ENCODE measurements at regions not wholly inside any gene's neighbourhood (a gene's known extent, or its start where the extent isn't known, plus 50 kb on each side); places are given as distances from the start of the nearest gene placed in this dataset.
"Not testable (repeated sequence)": the region's sequence is repeated elsewhere in the genome, so short reads cannot be mapped to it uniquely, and the experiment has no call there.

DNA sequence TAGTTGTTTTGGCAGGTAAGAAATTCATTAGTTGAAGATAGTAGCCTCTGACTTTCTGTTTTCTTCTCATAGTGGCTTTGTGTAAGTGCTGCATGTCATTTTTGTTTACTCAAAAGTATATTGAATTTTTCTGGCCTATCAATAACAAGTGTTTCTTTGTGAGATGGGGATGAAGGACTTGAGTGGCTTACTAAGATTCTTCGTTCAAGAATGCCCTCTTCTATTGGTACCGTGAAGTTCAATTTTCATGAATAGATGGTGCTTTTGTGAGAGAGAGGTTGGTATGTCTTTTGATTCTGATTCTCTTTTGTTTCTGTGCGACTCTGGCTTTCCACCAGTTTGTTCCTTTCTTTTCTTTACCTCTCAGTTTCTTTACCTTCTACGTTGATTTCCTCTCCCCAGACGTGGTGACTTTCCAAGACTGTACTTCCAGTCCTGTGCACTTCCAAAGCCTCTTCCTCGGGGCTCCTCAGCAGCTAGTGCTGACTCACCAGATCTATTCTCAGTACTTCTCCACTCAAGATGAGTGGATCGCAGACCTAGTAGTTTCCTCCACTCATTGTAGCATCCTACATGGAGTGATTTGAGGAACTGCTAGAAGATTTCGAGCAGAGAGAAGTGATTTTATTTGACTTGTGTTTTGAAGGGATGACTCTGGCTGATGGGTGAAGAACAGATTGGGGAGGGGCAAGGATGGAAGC, 82.0 kb upstream of the EPHB3 start:
- DNase-seq, result no peak

DNA sequence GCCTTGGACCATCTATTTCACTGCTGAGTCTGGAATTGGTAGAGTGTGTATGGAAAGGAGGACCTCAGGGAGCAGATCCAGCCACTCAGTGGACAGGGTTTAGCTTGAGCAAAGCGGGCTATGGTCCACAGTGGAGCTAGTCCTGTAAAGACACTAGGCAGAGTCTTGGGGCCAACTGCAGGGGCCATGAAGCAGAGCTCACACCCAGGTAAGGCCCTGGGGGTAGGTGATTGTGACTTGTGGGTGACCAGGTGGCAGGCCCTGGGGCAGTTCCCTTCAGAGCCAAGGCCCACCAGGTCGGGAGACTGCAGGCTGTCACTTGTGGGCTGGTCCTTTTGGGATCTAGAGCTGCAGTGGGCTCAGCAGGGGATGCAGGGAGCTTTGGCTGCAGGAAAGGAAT, 80.8 kb upstream of the EPHB3 start:
- DNase-seq, result no peak

DNA sequence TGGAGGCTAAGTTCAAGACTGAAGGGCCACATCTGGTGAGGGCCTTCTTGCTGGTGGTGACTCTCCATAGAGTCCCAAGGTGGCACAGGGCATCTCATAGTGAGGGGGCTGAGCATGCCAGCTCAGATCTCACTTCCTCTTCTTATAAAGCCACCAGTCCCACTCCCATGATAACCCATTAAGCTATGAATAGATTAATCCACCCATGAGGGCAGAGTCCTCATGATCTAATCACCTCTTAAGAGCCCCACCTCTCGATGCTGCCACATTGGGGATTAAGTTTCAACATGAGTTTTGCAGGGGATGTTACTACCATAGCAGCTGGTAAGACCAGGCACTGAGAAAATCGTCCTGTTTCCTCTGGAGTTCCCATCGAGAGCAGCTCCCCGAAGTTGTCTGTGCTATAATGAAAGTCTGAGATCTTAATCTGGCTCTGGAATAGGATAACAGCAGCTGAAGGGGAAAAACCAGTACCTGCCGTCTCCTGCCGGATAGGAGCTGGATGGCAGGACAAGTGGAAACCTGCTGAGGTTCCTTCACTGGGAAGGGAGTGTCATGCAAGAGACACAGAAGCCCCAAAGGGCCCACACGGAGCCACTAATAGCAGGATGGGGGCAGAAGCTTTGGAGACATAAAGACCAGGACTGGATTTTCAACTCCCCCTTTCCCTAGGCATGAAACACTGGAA, 79.5 kb upstream of the EPHB3 start:
- DNase-seq, result peak; percentile 23

DNA sequence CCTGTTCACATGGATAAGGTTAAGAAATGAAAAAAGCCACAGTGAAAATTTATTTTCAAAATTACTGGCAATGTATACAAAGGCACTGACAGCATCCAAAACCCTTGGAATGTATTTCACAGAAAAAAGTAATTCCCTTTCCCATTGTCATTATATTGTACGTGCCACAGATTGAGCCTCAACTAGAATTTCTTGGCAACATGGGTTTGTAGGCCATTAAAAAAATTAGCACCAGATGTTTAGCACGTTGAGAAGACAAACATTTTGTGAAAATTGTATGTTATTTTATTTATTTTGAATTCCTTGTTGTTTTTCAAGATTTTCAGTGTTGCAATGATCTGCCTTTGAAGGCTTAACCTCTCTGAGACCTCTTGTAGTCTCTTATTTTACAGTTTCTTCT, 76.3 kb upstream of the EPHB3 start:
- no peak for DNase-seq

DNA sequence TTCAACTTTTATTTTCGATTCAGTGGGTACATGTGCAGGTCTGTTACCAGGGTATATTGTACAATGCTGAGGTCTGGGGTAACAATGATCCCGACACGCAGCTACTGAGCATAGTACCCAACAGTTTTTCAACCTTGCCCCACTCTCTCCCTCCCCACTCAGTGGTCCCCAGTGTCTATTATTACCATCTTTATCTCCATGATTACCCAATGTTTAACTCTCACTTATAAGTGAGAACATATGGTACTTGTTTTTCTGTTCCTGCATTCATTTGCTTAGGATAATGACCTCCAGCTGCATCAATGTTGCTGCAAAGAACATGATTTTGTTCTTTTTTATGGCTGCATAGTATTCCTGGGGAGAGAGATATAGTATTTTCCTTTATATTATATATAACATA, 75.7 kb upstream of the EPHB3 start:
- no peak for DNase-seq

DNA sequence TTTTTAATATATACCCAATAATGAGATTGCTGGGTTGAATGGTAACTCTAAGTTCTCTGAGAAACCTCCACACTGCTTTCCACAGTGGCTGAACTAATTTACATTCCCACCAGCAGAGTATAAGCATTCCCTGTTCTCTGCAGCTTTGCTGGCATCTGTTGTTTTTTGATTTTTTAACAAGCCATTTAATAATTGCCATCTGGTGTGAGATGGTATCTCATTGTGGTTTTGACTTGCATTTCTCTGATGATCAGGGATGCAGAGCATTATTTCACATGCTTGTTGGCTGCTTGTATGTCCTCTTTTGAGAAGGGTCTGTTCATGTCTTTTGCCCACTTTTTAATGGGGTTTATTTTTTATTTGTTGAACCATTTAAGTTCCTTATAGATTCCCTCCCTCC, 75.0 kb upstream of the EPHB3 start:
- DNase-seq, result no peak

DNA sequence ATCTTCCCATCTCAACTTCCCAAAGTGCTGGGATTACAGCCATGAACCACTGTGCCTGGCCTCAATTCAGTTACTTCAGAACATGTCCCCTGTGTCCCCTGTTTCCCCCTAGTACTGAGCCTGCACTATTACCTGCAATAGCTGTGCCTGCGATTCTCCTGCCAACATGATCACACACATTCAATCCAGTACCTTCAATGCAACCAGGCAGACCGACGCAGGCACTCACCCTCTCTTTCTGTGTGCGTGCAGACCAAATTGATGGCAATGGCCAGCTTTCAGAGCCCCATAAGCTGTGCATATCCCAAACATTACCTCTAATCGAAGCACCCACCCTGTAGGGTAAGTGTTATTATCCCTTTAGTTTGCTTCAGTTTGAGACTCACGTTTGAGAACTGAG, 73.0 kb upstream of the EPHB3 start:
- no peak for DNase-seq

DNA sequence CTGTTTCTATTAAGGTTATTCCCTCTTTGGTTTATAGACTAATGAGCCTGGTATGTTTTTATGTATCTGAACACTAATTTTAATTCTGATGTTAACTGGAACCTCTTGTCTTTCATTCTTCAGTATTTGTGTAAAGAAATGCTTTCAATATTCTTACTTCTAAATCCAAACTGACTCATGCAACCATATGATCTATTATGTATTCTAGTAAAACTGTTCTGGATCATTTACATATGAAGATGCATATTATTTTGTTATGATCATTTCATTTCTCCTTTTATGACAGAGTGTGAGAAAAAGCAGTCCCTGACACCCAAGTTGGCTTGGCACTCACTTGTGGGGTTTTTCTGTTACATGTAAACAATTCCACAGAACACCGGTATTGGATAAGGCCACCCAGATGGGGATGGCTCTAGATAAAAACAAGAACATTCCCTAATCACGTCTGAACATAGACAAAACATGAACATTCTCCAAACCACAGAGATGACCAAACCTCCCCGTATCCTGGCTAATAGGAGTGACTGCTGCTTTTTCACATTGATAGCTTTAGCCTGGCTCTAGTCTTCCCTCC, 72.2 kb upstream of the EPHB3 start:
- no peak for DNase-seq

DNA sequence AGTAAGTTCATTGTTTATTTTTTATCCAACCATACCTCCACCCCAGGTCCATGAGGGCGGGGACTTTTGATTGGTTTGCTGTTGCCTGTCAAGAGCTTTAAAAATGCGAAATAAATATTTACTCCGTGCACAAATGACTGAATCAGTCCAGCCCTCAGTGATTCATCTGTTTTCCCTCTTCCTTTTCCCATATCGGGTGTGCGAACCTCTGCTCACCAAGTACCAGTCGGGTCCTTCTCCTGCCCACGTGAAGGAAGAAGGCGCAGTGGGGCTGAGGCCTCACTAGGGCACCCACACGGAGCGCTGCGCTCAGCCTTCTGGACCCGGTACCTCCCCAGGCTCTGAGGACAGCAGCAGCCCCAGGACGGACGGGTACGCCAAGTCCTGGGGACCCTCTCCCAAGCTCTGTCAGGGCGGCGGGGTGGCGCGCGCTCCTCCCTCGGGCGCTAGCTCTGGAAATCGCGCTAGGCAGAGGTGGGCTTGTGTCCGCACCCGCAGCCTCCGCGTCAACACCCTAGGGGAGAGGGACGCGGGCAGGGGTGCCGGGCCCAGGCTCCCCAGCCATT, 70.5 kb upstream of the EPHB3 start:
- DNase-seq, result no peak

DNA sequence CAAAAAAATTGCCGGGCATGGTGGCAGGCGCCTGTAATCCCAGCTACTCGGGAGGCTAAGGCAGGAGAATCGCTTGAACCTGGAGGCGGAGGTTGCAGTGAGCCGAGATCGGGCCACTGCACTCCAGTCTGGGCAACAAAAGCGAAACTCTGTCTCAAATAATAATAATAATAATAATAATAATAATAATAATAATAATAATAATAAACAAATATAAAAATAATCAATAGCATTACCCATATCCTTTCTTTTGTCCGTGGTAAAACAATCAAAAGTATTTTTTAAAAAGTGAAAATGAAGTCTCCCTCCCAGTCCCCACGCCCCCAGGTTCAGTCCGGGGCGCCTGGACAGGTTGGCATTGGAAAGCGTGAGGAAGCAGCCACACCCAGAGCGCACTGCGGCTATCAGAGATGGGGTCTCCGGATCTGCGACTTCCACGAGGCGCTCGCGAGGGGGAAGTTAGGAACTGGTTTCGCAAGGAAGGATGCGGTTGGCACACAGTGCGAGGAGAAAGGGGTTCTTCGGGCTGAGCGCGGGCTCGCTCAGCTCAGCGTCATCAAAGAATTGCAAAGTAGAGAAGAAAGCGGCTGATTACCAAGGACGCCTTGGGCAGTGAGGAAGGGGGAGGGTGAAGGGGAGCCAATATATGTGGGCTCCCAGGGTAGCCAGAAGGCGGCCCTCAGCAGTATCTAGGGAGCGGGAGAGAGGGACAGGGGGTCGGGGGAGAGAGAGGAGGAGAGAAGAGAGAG, 69.5 kb upstream of the EPHB3 start:
- DNase-seq, result no peak

DNA sequence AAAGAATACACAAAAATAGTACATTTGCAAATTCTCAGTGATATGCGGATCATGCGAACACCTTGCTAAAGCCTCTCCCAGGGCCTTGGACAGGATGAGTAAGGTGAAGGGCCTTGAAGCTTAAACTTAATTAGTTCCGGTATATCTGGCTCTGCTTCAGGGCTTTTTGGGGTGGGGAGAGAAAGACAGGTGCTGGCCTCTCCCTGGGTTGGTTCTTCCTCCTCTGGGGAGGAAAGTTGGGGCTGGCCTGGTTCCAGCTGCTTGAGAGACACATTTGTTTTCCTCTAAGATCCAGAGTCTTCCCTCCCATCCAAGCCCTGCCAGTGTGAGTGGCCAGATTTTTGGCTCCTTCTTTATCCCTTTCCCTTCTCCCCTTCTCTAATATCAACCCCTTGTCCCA, 64.7 kb upstream of the EPHB3 start:
- no peak for DNase-seq

DNA sequence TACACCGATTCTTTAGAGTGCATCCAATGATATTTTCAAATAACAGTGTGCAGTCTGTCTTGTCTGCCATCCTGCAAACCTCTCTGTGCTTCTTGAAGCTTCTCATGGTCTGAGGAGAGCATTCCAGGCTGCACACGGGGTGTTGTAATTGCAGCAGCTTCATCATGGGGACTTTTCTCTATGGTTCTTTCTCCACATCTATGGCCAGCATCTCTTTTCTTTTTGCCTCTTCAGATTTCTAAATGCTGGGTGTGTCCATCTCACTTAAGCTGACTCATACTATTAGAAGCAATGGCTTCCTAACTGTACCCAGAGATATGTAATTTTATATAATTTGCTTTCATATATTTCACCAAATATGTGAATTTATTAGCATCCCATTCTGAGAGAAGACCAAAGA, 63.8 kb upstream of the EPHB3 start:
- no peak for DNase-seq

DNA sequence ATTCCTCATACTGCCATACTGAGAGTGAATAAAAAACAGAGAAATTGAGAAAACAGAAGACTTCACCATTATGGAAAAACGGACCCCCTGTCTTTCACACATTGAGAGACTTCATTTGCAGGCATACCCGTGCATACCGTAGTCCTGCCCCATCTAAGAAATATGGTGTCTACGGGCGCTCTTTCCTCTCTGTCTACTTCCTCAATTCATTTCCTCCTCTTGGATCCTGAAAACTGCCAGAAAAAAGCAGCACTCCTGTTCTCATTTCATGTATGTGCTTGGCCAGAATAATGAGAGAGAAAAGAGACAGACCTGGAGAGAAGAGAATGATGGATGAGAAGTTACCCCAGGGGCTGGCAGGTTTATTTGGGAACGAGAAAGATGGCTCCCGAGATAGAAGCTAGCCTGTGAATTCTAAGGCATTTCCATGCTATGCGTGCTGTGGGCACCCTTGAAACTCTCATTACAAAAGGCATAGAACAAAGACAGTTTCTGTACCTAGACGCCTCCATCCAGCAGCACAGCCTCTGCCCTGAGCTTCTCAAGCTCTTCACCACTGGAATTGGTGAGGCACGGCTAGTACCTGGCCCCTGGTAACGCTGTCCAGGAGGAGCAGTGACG, 62.5 kb upstream of the EPHB3 start:
- no peak for DNase-seq

DNA sequence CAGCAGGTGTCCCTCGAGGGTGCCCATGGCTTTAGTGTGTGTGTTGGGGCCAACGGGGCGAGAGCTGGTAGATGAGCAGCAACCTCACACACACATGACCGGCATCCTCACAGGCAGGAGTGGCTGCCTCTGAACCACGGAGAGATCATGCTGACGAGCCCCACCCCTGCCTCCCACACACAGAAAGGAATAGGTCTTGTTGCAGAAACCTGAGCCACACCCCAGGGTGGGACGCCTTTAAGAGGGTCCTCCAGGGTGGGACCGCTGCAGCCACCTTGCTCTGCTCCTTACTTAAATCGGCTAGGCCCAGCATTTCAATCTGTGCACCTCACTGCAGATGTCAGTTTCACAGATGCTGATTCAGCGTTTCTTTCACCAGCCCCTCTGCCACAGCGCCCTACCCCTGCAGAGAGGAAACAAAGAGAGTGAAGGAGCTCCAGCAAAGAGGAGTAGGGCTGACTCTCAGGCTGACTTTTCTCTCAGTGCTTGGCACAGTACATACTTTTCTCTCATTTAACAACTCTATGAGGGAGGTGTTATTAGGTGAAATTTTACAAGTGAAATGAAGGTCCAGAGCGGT, 61.2 kb upstream of the EPHB3 start:
- DNase-seq, result no peak

DNA sequence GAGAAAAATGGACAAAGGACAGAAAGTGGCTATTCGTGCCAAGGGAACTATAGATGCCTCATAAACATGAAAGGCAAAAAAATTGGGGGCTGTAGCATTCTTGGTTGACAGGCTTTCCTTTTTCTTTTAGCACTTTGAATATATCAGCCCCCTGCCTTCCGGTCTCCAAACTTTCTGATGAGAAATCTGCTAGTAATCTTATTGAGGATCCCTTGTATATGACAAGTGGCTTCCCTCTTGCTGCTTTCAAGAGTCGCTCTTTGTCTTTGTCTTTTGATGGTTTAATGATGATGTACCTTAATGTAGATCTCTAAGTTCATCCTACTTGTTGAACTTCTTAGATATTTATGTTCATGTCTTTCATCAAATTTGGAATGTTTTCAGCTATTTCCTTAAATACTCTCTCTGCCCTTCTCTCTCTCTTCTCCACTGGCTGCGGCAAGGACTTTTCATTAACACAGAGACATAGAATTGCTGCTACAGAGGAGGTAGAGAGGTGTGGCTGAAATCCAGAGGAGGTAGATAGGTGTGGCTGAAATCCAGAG, 59.4 kb upstream of the EPHB3 start:
- DNase-seq, result no peak

DNA sequence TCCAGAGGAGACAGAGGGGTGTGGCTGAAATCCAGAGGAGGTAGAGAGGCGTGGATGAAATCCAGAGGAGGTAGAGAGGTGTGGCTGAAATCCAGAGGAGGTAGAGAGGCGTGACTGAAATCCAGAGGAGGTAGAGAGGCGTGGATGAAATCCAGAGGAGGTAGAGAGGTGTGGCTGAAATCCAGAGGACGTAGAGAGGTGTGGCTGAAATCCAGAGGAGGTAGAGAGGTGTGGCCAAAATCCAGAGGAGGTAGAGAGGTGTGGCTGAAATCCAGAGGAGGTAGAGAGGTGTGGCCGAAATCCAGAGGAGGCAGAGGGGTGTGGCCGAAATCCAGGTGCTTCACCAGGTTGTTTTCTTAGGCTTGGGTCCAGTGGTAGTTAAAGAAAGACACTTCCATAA, 58.7 kb upstream of the EPHB3 start:
- DNase-seq, result not testable (repeated sequence)

DNA sequence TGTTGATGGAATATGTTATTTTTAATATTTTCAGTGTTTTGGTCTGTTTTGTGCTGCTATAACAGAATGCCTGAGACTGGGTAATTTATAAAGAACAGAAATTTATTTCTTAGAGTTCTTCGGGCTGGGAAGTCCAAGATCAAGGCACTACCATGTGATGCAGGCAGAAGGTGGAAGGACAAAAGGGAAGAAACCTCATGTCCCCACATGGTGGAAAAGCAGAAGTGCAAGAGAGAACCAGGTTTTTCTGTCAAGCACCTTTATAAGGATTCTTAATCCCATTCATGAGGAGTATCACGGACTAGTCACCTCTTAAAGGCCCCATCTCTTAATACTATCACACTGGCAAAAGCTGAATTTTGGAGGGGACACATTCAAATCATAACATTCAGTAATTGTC, 57.9 kb upstream of the EPHB3 start:
- DNase-seq, result no peak

DNA sequence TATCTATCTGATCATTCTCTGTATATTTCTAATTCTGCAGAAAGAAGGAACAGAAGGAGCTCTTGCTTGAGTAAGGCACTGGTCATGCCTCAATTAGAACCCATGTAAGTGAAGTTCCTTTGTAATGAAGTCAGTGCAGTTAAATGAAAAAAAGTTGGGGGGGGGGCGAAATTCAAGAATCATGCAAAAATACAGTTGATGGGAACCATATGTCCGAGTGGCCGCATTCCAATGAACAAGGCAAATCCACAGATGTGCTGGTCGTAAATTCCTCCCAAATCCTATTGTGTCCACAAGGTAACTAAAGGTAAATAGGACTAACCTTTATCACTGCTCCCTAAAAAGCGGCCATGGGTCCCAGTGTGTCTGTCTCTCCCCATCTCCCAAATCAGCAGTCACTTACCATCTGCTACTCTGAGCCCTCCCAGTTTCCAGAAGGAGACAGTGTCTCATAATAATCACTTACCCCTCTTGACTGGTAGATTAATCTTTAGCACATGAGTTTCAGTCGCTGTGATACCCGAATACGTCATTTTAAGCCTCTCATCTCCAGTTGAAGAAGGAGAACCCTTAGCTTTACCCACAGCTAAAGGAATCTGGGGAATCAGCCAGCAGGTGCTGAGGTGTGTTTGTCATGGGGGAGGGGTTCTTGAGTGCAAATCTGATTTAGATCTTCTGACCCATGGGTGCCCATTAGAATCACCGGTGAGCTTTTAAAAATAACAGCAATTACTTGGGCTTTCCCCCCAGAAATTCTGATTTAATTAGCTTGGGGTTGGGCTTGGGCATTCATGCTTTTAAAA, 56.3 kb upstream of the EPHB3 start:
- DNase-seq, result no peak

DNA sequence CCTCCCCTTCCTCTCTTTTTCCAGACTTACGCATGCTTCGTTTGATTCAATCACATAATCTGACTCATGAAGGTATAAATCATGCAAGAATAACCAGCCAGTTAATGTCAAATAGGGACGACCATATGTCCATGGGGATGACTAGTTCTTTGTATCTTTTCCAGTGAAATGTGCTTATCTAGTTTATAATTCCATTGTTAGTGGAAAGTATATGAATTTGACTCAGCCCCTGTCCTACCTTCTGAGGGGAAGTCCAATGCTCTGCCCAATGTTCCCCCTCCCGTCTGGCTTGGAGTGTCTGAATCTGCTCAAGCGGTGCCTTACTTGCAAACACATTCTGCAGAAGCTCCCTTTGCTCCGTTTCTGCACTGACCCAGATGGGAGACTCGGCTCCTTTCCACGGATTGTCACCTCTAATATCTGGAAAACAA, 55.0 kb upstream of the EPHB3 start:
- no peak for DNase-seq

DNA sequence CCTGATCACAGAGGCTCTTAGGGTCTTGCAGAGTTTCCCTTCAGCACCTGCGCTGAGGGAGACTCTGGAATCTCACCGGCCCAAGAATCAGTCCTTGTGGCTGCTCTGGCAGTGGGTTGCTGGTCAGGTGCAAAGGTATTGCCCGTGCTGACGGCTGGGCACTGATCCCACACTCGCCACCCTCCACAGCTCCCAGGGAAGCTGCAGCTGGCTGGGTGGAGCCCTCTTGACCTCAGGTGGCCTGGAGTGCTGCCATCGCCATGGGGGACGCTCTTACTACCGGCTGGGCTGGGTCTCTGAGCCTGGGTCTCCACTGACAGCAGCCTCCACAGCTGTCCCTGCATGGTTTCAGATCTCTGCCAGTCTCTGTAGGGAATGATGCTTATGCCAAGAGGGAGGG, 52.6 kb upstream of the EPHB3 start:
- no peak for DNase-seq

DNA sequence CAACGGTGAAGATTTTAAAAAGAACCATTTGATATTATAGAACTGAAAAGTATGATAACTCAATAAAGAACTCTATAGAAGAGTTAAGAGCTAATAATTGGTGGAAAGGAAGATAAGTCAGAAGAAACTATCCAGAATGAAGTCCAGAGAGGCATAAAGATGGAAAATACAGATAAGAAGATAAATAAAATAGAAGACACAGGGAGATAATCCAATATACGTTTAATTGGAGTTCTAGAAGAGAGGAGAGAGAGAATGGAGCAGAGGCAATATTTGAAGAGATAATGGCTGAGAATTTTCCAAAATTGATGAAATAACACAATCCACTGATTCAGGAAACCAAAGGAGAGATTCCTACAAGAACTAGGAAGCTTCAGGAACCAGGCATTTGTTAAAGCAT, 49.8 kb upstream of the EPHB3 start:
- DNase-seq, result no peak

All from NCI-H1436 (cell line).